ENCODE measurements at regions not wholly inside any gene's neighbourhood (a gene's known extent, or its start where the extent isn't known, plus 50 kb on each side); places are given as distances from the start of the nearest gene placed in this dataset.

DNA sequence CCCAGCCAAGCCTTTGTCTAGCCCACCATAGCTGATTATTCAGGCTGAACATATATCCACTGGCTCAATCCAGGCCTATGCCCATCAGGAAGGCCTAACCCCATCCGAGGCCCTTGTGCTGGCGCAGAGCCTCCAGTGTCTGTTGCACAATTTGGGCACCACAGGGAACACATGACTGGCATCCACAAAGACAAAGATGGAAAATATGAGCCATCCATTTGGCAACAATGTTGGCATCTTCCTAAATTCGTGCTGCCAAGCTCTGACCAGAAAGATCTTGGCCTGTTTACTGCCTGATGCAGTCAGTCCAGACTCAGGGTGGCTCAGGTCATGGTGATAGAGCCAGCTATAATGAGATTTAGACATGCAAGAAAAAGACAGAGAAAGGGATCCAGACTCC, 233.8 kb downstream of the PIK3R1 start:
- ATAC-seq (ENCODE audit: low FRiP score in 2 of 2) (peak in 1 of 2 donors; percentile 35), DNase-seq (no peak)
- WGBS, 2 donors: 82 to 83% methylated on average over 3 of the region's 3 CpGs
- no peaks in the 10 kb centered on the region for H3K36me3 ChIP-seq
- no peak overlapping the region for H3K27ac ChIP-seq
- no peaks in the 10 kb centered on the region for H3K9me3 ChIP-seq
- peaks cover 0 to 10% (median 0%) of the 10 kb centered on the region in 4 donors for H3K4me1 ChIP-seq
- no peak for TF ChIP-seq POLR2AphosphoS5 (IDR thresholded peaks at IDR 0.05)
- no peak for TF ChIP-seq EP300 (IDR thresholded peaks at IDR 0.05)
- no peak for TF ChIP-seq POLR2A (IDR thresholded peaks at IDR 0.05)
- TF ChIP-seq, protein P1, sequence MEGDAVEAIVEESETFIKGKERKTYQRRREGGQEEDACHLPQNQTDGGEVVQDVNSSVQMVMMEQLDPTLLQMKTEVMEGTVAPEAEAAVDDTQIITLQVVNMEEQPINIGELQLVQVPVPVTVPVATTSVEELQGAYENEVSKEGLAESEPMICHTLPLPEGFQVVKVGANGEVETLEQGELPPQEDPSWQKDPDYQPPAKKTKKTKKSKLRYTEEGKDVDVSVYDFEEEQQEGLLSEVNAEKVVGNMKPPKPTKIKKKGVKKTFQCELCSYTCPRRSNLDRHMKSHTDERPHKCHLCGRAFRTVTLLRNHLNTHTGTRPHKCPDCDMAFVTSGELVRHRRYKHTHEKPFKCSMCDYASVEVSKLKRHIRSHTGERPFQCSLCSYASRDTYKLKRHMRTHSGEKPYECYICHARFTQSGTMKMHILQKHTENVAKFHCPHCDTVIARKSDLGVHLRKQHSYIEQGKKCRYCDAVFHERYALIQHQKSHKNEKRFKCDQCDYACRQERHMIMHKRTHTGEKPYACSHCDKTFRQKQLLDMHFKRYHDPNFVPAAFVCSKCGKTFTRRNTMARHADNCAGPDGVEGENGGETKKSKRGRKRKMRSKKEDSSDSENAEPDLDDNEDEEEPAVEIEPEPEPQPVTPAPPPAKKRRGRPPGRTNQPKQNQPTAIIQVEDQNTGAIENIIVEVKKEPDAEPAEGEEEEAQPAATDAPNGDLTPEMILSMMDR (IDR thresholded peaks at IDR 0.05): no peak
- H3K4me3 ChIP-seq: no peak overlapping the region
- H3K27me3 ChIP-seq: no peaks in the 10 kb centered on the region

DNA sequence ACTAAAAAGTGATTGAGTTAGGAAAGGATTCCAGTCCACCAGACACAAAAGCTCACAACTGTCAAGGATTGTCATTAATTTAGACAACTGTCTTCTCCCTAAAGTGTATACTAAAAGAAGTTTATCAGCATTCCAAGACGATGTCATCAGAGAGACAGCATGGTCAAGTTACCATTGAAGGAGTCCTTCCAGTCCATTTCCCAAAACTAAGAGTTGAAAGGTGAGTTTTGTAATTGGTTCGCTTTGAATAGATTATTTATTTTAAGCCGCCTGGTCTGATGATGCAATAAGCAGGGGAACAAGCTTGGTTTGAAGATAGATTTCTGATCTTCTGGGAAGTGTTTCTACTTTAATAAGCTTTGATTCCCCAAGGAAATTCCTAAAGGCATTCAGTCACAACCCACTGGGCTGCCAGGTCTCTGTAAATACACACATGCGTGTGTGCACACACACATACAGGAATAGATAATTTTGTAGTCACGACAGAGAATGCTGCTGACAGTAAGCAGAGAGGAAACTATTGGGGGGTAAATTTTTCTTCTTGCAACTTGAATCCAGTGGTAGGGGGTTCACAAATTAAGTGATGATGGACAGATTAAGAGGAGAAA, 234.8 kb downstream of the PIK3R1 start:
- no peak overlapping the region for H3K4me3 ChIP-seq
- no peaks in the 10 kb centered on the region for H3K9me3 ChIP-seq
- H3K27ac ChIP-seq: no peak overlapping the region
- H3K4me1 ChIP-seq: peaks cover 0 to 3% (median 0%) of the 10 kb centered on the region in 4 donors
- 57 to 62% methylated on average over 5 of the region's 5 CpGs for WGBS, 2 donors
- H3K27me3 ChIP-seq: no peaks in the 10 kb centered on the region
- H3K36me3 ChIP-seq: no peaks in the 10 kb centered on the region
- DNase-seq (no peak), ATAC-seq (ENCODE audit: low FRiP score in 2 of 2) (peak in 1 of 2 donors; percentile 38)
- TF ChIP-seq, protein P1 (IDR thresholded peaks at IDR 0.05): no peak
- TF ChIP-seq EP300 (IDR thresholded peaks at IDR 0.05): peak in 1 of 4 donors; percentile 19
- no peak for TF ChIP-seq POLR2A (IDR thresholded peaks at IDR 0.05)
- peak in 1 of 2 donors; percentile 16 for TF ChIP-seq POLR2AphosphoS5 (IDR thresholded peaks at IDR 0.05)

DNA sequence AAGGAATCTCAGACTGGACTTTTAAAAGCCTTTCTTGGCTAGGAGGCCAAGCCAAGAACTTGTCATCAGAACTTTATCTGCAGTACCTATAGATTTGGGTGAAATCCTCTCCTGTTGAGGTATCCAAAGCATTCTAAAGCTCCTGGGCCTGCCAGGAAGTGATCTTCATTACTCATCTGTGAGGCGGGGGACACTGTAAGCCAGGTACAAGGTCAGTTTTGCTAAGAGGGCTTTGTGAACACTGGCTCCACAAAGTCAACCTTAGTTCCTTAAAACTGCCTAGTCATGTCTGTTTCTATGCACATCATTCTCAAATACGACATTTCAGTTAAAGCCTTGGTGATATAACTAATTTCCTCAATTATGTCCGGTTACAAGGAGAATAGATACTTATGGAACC, 236.7 kb downstream of the PIK3R1 start:
- Histone ChIP-seq H3K27ac (no peak overlapping the region), H3K9me3 (no peaks in the 10 kb centered on the region), H3K4me1 (peaks cover 0 to 11% (median 10%) of the 10 kb centered on the region in 4 donors), H3K27me3 (no peaks in the 10 kb centered on the region), H3K4me3 (no peak overlapping the region), H3K36me3 (no peaks in the 10 kb centered on the region)
- 86 to 88% methylated on average over 3 of the region's 3 CpGs for WGBS, 2 donors
- ATAC-seq (ENCODE audit: low FRiP score in 2 of 2) (no peak), DNase-seq (no peak)
- TF ChIP-seq POLR2A (IDR thresholded peaks at IDR 0.05) (no peak), POLR2AphosphoS5 (IDR thresholded peaks at IDR 0.05) (no peak), EP300 (IDR thresholded peaks at IDR 0.05) (no peak)
- TF ChIP-seq, protein P1 (IDR thresholded peaks at IDR 0.05): no peak

DNA sequence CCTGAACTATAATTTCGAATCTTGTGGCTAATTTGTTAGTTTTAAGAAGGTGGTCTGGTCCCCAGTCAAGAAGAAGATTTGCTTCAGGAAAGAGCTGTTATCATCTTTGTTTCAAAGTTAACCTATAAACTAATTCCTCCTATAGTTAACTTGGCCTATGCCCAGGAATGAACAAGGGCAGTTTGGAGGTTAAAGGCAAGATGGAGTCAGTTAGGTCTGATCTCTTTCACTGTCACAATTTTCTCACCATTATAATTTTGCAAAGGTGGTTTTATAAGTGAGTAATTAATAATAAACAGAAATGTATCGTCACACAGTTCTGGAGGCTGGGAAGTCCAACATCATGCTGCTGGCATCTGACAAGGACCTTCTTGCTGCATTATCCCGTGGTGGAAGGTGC, 238.6 kb downstream of the PIK3R1 start:
- peaks cover 8 to 17% (median 12%) of the 10 kb centered on the region in 4 donors for H3K4me1 ChIP-seq
- no peaks in the 10 kb centered on the region for H3K36me3 ChIP-seq
- no peak overlapping the region for H3K4me3 ChIP-seq
- H3K27ac ChIP-seq: no peak overlapping the region
- TF ChIP-seq EP300 (IDR thresholded peaks at IDR 0.05) (no peak), POLR2A (IDR thresholded peaks at IDR 0.05) (no peak), POLR2AphosphoS5 (IDR thresholded peaks at IDR 0.05) (no peak)
- TF ChIP-seq, protein P1 (IDR thresholded peaks at IDR 0.05): no peak
- H3K9me3 ChIP-seq: no peaks in the 10 kb centered on the region
- 90 to 91% methylated on average over 3 of the region's 3 CpGs for whole genome bisulfite sequencing, 2 donors
- no peak for DNase-seq
- no peak for ATAC-seq (ENCODE audit: low FRiP score in 2 of 2)
- no peaks in the 10 kb centered on the region for H3K27me3 ChIP-seq

DNA sequence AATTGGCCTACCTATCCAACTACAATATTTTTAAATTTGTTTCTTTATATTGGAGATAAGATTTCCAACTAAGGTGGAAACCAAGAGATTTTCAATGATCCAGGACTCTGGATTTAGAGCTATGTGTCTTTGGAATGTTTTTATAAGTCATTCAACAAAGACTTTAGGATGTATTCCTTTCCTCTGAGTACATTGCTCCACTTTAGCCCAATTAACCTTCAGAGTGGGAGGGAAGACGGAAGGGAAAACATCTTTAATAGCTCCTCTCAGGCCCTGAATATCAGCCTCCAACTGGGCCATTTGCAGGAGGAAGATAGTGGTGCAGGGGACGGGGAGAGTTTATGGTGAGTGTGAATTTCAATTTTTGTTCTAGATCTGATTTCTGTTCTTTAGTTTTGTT, 239.2 kb downstream of the PIK3R1 start:
- DNase-seq (no peak), ATAC-seq (ENCODE audit: low FRiP score in 2 of 2) (no peak)
- Histone ChIP-seq H3K27ac (no peak overlapping the region), H3K27me3 (no peaks in the 10 kb centered on the region), H3K4me1 (peaks cover 14 to 19% (median 16%) of the 10 kb centered on the region in 4 donors), H3K4me3 (no peak overlapping the region), H3K9me3 (no peaks in the 10 kb centered on the region), H3K36me3 (no peaks in the 10 kb centered on the region)
- TF ChIP-seq POLR2AphosphoS5 (IDR thresholded peaks at IDR 0.05) (no peak), POLR2A (IDR thresholded peaks at IDR 0.05) (no peak), EP300 (IDR thresholded peaks at IDR 0.05) (no peak)
- TF ChIP-seq, protein P1 (IDR thresholded peaks at IDR 0.05): no peak
- WGBS, 2 donors: 92 to 94% methylated on average over 2 of the region's 2 CpGs

Measured in upper lobe of left lung (tissue), 6 donors.